ENCODE measurements at regions not wholly inside any gene's neighbourhood (a gene's known extent, or its start where the extent isn't known, plus 50 kb on each side); places are given as distances from the start of the nearest gene placed in this dataset.

DNA sequence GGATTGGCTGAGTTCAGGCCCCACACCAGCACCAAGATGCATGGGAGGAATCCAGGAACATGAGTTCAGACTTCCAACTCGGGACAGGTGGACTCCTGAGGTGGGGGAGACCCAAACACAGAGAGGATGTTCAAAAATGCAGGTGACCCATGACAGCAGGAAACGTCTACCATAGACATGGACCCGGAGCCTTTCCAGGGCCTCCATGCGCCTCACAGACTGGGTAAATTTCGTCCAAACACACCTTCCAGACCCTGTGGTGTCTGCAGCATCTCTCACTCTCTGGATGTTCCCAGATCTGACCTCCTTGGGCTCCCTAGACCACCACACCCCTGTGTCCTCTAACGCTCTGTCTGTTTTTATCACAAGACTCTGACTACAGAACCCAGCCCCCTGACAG, 87.7 kb downstream of the PXDC1 start:
- TF ChIP-seq, protein P1, sequence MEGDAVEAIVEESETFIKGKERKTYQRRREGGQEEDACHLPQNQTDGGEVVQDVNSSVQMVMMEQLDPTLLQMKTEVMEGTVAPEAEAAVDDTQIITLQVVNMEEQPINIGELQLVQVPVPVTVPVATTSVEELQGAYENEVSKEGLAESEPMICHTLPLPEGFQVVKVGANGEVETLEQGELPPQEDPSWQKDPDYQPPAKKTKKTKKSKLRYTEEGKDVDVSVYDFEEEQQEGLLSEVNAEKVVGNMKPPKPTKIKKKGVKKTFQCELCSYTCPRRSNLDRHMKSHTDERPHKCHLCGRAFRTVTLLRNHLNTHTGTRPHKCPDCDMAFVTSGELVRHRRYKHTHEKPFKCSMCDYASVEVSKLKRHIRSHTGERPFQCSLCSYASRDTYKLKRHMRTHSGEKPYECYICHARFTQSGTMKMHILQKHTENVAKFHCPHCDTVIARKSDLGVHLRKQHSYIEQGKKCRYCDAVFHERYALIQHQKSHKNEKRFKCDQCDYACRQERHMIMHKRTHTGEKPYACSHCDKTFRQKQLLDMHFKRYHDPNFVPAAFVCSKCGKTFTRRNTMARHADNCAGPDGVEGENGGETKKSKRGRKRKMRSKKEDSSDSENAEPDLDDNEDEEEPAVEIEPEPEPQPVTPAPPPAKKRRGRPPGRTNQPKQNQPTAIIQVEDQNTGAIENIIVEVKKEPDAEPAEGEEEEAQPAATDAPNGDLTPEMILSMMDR (conservative IDR thresholded peaks at IDR 0.05; ENCODE audit: low read length): no peak
- TF ChIP-seq EZH2phosphoT487 (IDR thresholded peaks at IDR 0.05; ENCODE audit: borderline replicate concordance, low read depth, low read length): no peak

All from OCI-LY7 (cell line).